ENCODE measurements at regions not wholly inside any gene's neighbourhood (a gene's known extent, or its start where the extent isn't known, plus 50 kb on each side); places are given as distances from the start of the nearest gene placed in this dataset.
A peak's percentile ranks its signal among the peaks of the same experiment; 100 is the strongest.

GRCh38 chr2:226652983-226653765, 146.4 kb downstream of the IRS1 start:
- no peak for DNase-seq

GRCh38 chr2:226652369-226652768, 147.3 kb downstream of the IRS1 start:
- DNase-seq, result no peak

- DNase-seq, result peak; percentile 38 to 48
These were observed 149.6 kb downstream of the IRS1 start for GRCh38 chr2:226649871-226650660.

GRCh38 chr2:226649201-226649600, 150.4 kb downstream of the IRS1 start:
- no peak for DNase-seq

GRCh38 chr2:226647621-226648518, 151.8 kb downstream of the IRS1 start:
- DNase-seq, result no peak

DNA sequence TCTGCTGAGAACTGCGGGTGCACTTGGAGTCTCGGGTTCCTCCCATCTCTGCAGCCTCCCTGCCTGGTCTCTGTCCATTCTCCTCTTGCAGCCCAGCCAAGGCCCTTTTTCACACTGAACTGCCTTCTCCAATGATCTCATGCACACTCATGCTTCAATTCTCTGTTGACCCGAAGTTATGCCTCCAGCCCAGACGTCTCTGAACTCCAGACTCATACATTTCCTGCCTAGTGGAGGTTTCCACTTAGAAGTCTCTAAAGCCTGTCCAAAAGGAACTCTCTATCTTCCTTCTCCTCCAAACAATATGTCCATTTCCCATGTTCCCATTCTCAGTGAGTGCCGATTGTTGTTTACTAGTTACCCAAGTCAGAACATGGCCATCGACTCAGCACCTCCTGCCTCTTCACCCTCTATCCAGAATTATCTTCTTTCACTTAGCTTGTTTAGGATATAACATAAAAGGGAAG, 155.2 kb downstream of the IRS1 start:
- DNase-seq, result no peak

GRCh38 chr2:226643946-226644282, 155.7 kb downstream of the IRS1 start:
- DNase-seq, result no peak

- DNase-seq, result no peak
These were observed 156.3 kb downstream of the IRS1 start for GRCh38 chr2:226643030-226643945.

DNA sequence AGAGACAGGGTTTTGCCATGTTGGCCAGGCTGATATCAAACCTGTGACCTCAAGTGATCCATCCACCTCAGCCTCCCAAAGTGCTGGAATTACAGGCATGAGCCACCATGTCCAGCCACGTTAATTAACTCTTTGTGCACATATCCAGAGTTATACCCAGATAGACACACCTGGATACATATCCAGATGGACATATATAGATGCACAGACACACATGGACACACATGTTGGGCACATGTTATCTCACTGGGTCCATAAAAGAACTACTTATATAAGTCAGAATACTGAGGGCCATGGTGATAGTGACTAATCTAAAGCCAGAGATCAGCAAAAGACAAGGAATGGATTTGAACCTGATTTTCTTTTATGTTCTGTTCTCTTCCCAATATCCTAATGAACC, 158.6 kb downstream of the IRS1 start:
- DNase-seq, result no peak

DNA sequence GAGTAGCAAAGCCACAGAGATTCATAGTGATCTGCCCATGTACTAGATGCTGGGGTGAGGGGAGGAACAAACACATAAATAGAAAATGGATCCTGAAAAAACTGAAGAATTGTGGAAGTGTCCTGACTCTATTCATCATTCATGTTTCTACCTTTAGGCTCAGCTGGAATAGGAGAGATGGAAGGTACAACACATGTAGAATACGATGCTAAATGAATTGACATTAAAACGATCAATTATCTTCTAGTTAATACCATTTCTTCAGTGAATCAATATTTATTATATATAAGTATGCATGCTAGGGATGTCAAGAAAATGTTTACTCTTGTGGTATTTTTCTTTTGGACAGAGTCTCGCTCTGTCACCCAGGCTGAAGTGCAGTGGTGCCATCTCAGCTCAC, 159.1 kb downstream of the IRS1 start:
- no peak for DNase-seq

DNA sequence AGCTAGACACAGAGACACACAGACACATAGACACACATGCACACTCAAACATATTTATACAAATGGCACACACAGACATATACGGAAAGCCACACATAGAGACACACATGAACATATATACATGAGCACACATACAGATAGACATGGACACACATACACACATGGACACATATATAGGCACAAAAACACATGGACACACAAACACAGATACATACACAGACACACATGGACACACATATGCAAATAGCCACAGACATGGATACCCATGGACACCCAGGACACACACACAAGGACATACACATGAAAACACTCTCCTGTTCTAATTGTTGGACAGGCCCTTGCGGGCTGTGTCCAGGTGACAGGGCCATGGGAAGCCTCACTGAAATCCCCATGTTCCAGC, 160.1 kb downstream of the IRS1 start:
- no peak for DNase-seq

GRCh38 chr2:226638576-226638975, 161.0 kb downstream of the IRS1 start:
- no peak for DNase-seq

DNA sequence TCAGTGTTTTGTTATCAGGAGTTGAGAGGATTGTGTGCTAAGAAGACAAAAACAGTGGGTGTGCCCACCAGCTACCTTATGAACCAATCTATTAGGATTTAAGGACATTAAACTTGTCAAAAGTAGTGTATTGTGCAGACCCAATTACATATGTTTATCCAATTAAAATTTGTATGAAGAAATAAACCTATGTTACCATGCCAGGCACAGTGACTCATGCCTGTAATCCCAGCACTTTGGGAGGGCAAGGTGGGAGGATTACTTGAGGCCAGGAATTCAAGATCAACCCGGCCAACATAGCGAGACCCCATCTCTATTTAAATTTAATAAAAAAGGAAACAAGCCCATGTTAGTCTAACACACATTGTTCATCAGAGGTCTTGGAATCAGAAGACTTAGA, 162.2 kb downstream of the IRS1 start:
- DNase-seq, result no peak

DNA sequence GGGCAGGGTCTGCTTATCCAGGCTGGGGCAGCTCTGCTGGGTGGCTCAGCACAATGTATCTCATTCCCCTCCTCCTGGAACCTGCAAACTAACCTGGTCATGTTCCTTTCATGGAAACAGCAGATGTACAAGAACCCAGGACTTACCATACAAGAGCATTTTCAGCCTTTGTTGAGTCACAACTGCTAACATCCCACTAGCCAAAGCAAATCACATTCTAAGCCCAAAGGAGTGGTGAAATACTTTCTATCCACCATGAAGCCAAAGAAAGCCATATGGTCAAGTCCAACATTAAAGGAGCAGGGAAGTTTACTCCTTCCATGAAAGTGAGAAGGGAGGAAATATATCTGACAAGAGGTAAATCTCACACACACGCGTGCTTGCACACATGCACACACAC, 163.0 kb downstream of the IRS1 start:
- DNase-seq, result no peak

DNA sequence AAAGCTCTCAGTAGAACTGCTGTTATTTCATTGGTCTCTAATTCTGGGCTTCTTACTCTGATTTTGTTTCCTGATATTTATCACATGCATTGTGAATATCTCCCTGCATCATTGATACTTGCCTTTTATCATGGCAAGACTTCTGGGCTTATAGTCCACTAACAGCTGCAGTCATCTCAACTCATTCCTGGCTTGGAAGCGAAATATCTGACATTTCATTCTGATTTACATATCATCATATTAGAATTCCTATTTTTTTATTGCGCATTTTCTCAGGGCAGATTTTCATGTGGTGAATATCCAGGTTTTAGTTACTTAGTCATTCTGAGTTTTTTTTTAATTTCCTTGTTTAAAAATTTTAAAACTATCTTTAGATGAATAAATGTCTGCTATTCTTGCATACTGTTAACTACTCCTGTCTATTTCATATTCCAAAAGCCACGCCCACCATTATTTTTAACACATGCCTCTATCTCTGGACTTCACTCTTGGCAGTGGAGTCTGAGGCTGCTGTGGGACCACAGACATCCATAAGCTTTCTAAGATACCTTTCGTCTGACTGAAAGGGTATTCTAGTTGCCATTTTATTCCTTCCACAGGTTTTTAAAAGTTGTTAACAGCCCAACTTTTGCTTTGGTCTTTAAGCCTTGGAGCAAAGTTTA, 164.5 kb downstream of the IRS1 start:
- no peak for DNase-seq

DNA sequence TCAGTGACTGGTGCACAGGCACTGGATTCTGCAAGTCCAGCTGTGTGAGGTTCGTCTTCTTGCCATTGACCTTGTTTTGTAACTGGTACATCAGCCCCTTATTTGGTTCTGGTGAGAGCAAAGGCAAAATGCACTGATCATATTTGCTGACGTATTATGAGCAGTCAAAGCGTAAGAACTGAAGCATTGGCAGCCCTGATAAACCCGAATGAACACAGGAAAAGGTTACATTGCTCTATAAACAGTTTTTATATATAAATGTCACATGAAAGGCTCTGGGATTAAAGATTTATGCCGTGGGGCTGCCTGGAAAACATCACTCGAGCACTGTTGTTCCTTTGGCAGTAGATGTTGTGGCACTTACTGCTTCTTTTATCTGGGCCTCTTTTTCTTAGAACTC, 167.9 kb downstream of the IRS1 start:
- DNase-seq, result no peak

- no peak for DNase-seq
These were observed 168.4 kb downstream of the IRS1 start for GRCh38 chr2:226631187-226631586.

GRCh38 chr2:226625946-226626345, 173.7 kb downstream of the IRS1 start:
- DNase-seq, result no peak

DNA sequence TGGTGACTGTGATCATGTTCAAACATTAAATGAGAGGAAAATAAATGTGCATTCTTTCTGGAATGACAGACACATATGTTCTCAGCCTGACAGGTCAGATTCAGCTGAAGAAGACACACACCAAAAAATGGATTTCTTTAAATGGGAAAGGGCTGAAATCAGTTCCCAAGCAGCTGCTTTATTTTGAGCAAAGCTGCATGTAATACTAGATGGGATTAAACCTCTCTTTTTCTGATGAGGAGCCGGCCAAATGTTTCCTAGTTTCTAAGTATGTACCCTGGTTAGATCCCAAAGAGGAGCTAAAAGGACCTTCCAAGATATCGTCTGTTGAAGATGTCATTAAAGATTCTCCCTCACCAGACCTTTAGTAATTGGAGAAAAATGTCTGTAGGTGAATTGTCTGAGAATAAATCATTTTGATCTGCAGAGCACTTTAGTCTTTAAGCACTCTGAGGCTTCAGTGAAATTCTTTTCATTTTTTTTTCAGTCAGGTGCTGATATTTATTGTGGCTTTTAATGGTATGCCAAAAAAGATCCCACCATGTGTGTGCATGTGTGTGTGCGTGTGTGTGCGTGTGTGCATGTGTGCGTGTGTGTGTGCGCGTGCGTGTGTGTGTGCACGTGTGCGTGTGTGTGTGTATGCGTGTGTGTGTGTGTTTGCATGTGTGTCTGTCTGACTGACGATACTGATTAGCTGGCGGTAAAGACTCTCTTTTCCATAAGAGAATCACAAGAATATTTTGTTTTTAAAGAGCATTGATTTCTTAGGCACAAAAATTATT, 175.8 kb downstream of the IRS1 start:
- DNase-seq, result no peak

GRCh38 chr2:226622484-226622883, 177.1 kb downstream of the IRS1 start:
- no peak for DNase-seq

DNA sequence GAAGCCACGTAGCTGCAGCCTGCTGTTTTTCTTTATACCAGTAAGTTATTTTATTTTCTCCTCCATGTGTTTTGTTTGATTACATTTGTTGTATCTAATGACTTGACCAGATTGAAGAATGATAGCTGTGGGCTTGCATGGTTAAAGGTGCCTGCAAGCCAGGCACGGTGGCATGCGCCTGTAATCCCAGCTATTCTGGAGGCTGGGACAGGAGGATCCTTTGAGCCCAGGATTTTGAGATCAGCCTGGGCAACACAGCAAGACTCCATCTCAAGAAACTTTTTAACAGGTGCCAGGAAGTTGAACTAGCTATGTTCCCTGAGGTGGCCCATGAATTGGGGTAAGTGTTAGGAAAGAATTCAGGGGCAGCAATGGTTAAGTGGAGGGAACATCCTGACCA, 179.4 kb downstream of the IRS1 start:
- no peak for DNase-seq

All from activated CD4-positive, alpha-beta T cell treated with anti-CD3 and anti-CD28 coated beads, Interleukin-2, amount 50 U/mL, for 4 hours (primary cell).